ENCODE measurements at regions not wholly inside any gene's neighbourhood (a gene's known extent, or its start where the extent isn't known, plus 50 kb on each side); places are given as distances from the start of the nearest gene placed in this dataset.

DNA sequence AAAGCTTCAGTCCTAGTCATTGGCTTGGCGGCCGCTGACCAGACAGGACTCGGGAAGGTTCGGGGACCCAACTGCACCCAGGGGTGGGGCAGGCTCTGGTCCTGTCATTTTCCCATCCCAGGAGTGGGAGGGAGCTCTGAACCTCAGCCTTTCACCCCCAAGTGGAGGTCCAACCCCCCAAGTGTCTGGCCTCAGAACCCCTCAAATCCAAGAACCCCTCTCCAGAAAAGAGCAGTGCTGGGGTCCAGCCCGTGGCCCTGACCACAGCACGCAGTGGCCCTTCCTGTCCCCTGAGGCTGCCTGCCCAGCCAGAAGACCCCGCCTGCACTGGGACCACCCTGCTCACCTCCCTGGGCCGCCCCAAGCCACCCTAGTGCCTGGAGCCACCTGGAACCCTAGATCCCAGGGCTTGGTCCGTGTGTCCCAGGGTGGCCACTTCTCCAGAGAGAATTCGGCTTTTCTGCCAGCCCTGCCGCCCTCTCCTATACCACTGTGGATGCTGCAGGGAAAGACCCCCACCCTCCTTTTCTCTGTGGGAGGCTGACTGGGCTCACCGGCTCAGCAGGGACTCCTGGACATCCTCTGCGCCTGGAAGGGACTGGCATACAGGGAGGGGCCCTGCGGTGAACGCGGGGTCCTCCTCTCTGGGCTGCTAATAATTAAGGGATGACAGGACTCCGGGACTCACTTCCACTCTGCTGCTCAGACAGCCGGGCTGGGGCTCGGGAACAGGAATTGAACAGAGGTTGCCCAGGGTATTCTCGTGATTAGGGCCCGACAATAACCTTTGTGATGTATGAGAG lies 326.9 kb upstream of the SFSWAP start:
- no peak for TF ChIP-seq POLR2A (IDR thresholded peaks at IDR 0.05; ENCODE audit: low read depth, low read length)
- TF ChIP-seq POLR2AphosphoS5 (IDR thresholded peaks at IDR 0.05; ENCODE audit: low read depth, low read length): no peak
- TF ChIP-seq TAF1 (IDR thresholded peaks at IDR 0.05; ENCODE audit: low read depth, low read length): no peak

All from GM12891 (cell line).